ENCODE measurements at regions not wholly inside any gene's neighbourhood (a gene's known extent, or its start where the extent isn't known, plus 50 kb on each side); places are given as distances from the start of the nearest gene placed in this dataset.
A peak's percentile ranks its signal among the peaks of the same experiment; 100 is the strongest.
"Not testable (repeated sequence)": the region's sequence is repeated elsewhere in the genome, so short reads cannot be mapped to it uniquely, and the experiment has no call there.

DNA sequence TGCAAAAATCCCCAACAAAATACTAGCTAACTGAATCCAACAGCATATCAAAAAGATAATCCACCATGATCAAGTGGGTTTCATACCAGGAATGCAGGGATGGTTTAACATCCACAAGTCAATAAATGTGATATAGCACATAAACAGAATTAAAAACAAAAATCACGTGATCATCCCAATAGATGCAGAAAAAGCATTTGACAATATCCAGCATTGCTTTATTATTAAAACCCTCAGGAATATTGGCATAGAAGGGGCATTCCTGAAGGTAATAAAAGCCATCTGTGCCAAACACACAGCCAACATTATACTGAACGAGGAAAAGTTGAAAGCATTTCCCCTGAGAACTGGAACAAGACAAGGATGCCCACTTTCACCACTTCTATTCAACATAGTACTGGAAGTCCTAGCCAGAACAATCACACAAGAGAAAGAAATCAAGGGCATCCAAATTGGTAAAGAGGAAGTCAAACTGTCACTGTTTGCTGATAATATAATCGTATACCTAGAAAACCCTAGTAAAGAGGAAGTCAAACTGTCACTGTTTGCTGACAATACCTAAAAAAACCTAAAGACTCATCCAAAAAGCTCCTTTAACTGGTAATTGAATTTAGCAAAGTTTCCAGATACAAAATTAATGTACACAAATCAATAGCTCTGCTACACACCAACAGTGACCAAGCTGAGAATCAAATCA lies 109.8 kb downstream of the RNASET2 start:
- DNase-seq (ENCODE audit: low read depth): not testable (repeated sequence)

DNA sequence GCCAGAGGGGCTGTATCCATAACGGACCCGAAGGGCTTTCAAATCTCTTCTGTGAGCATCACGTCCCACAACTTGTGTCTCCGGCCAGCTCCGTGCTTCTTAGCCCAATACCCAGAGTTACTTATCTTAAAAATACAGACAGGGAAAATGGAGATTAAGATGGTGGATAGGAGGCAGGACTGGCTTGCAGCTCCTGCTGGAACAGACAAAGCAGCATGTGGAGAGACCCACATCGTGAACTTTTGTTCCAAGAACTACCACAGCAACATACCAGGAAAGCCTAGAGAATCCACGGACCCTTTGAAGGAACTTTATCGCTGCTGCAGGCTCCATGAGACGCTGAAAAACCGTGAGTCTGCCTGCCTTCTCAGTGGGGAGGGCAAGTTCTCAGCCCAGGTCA lies 113.7 kb downstream of the RNASET2 start:
- no peak for DNase-seq (ENCODE audit: low read depth)

DNA sequence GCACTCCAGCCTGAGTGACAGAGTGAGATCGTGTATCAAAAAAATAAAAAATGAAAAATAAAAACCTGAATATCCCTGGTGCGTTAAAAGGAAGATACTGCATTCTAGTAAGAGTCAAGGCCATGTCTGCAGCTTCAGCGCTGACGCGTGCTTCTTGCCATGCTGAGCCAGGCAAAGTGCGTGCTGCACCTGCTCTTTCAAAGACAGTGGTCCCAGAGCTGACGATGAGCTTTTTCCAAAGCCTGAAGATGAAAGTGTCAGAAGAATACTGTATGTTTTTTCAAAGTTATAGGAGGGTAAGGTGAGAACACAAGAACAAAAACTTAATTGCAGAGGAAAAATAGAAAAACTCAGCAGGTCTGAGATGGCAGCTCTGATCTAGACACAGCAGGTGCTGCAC lies 115.1 kb downstream of the RNASET2 start:
- no peak for DNase-seq (ENCODE audit: low read depth)

DNA sequence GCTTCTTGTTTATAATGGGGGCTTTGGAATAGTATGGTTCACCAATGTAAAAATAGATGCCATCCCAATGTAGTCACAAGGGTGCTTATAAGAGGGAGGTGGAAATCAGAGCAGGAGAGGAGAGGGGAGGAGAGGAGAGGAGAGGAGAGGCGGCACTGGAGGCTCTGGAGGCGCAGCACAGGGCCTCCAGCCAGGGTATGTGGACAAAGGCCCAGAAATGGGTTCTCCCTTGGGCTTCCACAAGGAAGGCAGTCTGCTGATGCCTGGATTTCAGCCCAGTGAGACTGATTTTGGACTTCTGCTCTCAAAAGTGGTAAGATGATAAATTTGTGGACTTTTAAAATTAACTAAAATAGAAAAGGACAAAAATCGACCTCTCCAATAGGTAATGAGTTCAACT lies 116.8 kb downstream of the RNASET2 start:
- no peak for DNase-seq (ENCODE audit: low read depth)

DNA sequence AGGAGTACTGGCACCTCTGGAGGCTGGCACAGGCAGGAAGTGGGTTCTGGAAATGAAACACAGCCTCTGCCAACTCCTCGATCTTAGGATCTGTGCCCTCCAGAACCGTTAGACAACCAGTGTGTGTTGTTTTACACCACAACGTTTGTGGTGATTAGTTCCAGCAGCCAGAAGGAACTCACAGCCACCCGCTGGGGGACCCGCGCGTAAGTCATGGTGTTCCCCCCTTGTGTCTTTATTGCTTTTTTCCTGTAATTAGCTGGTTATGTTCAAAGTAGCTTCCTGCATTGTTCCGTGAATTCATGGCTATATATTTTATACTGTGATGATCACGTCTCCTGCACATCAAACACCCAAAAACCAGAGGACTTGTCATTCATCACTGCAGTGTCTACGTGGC lies 117.4 kb downstream of the RNASET2 start:
- no peak for DNase-seq (ENCODE audit: low read depth)

DNA sequence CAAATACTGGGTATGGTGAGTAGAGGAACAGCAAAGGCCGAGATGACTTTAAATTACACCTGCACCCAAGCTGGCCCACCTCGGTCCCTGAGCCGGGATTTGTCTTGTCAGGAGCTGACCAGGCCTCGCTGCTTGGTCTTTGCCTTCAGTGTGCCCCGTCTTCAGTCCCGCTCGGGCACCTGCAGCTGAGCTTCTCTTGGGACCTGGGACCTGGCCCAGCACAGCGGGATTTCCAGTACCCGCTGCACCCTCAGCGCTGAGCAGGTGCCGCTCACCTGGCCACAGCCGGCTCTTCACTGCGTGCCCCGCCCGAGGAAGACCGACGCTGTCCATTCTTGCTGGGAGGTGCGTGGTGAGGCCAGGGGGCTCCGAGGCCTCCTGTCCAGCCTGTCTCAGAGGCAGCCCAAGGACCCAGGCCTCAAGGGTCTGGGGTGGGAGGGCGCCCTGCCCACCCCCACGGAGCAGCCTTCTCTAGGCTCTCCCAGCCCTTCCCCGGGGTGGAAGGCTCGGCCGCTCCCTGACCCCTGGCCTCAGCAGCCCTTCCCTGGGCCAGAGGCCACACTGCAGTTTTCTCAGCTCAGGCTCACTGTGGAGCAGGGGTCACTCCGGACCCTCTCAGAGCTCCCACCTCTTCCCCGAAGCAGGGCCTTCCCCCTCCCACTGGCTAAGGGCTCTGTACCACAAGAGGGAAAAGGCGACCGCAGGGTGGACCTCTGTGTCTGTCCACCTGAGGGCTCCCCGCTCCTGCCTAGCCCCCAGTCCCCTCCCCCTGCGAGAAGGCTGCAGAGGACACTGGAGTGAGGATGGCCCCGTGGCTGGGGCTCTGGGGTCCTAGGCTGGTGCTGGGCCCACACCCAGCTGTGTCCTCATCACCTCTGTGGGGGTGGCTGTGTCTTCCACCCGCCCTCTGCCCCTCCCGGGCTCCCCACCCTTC lies 119.3 kb downstream of the RNASET2 start:
- no peak for DNase-seq (ENCODE audit: low read depth)

DNA sequence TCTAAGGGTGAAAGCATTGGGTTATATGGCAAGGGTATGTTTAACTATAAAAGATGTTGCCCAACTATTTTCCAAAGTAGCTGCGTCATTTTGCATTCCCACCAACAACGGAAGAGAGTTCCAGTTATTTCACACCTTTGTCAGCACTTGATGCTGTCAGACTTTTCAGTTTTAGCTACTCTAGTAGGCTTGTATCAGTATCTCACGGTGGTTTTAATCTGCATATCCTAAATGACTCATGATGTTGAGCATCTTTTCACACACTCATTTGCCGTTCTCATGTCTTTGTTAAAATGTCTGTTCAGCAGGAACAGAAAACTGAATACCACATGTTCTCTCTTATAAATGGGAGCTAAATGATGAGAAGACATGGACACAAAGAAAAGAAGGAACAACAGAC lies 122.3 kb downstream of the RNASET2 start:
- DNase-seq (ENCODE audit: low read depth): no peak

DNA sequence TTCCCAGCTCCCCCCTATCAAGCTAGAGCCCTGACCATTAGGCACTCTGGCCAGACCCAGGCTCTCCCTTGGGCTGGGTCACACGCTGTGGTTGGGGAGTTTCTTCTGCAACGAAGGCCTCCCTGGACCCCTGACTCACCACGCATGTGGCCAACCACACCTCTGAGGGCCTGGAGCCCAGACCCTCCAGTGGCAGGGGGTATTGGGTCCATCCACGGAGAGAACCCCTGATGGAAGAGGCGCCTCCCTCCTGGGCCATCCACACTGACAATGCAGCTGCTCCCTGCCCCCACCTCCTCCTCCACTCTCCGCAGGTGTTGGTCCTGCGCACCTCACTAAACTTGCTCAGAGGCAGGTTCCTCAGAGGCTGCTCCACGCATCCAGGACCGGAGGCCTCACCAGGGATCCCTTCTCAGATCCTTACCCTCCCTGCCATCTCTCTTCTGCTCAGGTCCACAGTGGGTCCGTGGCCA lies 125.4 kb downstream of the RNASET2 start:
- no peak for DNase-seq (ENCODE audit: low read depth)

DNA sequence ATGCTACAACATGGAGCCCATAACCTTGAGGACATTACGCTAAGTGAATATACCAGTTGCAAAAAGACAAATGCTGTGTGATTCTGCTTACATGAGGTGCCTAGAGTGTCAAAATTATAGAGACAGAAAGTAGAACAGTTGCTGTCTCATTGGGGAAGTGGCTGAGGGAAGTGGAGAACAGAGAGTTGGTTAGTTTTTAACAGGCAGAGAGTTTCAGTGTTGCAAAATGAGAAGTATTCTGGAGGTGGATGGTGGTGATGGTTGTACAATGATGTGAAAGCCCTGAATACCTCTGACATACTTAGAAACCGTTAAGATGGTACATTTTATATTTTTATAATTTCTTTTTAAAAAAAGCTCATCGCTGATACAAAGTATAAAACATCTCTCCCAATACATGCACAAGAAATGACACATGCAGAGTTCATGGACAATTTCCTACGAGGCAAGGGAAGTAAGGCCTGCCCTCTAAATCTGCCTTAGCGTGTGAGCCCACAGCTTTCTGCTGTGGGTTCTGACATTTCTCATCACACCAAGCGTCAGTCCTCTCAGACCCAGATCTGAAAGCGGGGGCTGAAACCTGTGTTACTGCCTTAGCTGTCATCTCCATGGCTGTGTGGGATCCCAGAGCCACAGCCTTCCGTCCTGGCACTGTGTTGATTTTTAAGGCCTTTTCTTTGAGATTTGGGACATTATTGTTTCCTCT lies 126.0 kb downstream of the RNASET2 start:
- DNase-seq (ENCODE audit: low read depth): no peak

DNA sequence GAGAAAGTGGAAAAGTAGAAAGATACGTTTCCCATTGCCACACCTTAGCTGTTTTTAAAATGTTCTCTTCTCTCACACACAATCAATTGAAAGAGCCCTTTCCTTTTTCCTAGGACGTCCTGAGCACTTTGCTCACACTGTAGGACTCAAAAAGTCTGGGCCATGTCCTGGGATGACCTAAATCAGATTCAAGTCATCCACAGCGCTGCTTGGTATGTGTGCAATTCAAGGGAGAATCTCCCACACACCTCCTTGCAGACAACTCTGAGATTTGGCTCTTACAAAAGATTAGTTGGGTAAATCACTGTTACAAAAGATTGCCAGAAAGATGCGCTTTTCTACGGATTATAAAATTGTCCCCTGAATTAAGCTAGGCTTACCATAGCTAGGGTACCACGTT lies 130.1 kb downstream of the RNASET2 start:
- DNase-seq (ENCODE audit: low read depth): peak; percentile 3

DNA sequence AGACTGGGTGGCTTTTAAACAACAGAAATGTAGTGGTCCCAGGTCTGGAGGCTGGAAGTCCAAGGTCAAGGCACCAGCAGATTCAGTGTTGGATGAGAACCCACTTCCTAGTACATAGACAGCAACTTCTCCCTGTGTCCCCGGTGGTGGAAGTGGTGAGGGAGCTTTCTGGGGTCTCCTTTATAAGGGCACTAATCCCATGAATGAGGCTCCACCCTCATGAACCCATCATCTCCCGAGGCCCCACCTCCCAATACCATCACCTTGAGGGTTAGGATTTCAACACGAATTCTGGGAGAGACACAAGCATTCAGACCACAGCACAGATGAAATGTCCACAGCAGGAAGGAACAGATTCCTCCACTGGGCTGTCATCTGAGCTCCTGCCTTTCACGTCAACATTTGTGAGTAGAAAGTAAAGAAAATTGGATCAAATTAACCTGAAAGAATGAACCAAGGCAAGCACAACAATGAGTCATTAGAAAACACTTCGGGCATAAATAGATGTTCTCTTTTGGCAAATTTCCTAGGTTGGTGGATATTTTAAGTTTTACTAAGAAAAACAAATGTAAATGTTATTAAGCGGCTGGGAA lies 130.7 kb downstream of the RNASET2 start:
- peak; percentile 21 for DNase-seq (ENCODE audit: low read depth)

DNA sequence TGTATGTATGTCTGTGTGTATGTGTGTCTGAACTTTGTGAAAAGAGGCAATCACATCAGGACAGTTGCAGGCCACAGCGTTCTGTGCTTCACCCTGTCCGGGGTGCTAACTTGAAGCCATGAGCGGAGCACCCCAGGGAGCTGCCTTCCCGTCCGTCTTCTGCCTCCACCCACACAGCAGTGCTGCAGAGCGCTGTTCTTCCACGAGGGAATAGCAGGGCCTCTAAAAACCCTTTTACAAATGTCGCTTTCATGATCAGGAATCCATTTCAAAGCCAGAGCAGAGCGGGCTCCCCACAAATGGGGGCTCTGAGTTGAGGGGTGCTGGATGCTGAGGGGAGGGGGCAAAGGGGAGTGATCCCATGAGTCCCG lies 131.5 kb downstream of the RNASET2 start:
- DNase-seq (ENCODE audit: low read depth): no peak

DNA sequence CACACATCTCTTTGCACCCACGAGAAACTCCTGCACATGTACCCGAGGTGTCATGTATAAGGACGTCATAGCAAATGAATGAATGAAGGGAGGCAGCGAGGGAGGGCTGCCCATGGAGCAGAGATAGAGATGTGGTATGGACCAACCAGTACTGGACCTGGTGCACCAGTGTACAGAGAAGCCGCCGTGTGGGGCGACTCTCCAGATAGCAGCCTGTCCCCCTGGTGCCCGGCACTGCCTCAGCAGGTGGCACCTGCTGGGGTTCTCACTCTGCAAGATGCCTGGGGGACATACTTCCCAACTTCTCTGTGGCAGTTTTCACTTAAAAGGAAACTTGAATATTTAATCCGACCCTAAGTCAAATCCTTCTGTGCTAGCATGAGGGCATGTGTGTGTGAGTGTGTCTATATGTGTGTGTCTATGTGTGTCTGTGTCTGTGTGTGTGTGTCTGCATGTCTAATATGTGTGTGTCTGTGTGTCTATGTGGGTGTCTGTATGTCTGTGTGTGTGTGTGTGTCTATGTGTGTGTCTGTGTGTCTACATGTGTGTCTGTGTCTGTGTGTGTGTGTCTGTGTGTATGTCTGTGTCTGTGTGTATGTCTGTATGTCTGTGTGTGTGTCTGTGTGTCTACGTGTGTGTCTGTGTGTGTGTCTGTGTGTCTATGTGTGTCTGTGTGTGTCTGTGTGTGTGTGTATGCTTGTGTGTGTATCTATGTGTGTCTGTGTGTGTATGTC lies 132.0 kb downstream of the RNASET2 start:
- no peak for DNase-seq (ENCODE audit: low read depth)

DNA sequence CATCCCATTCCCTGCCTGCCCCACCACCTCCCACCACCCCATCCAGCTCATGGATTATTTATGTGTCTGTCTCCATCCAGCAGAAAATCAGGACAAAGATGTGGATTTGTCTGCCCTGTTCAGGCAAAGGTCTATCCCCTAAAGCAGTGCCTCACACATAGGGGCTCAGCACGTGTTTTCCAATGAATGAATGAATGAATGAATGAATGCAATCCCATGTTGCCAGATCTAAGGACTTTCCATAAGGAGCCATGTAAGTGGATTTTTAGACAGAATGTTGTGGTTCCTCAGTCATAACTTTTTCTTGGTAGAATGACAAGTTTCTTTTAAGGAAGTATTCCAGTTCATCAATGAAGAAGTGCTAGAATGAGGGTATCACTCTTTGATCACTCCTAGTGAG lies 133.7 kb downstream of the RNASET2 start:
- DNase-seq (ENCODE audit: low read depth): no peak

DNA sequence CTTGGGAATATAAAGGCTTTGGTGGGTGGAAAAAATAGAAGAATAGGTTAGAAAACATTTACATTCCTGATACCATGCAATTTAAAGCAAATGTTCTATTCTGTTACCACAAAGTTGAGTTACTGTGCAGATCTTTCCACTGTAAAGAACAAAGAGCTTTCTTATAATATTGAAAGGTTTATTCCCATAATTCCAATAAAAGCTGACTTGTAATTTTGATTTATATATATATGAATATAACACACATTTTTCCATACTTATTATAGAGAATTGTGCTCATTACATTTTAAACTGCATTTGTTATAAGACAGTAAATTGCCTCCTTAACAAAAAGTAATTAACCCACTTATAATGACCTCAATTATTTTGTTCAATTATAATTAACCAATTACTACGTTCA lies 135.9 kb downstream of the RNASET2 start:
- DNase-seq (ENCODE audit: low read depth): no peak

DNA sequence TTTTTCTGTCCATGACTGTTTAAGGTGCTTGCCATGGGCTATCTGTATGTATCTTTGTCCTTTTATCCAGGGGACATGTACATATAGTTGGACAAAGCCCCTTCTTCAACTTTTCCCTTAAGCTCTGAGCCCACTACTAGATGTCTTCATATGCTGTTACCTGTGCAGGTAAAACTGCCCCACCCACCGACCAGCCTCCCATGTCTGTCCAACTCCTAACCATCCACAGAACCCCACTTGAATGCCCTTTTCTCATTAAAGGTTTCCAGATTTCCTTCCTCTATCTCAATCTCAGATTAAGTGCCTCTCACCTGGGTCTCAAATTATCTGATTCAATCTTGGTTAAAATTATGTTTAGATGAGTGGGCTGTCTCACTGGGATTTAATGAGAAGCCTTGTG lies 136.3 kb downstream of the RNASET2 start:
- no peak for DNase-seq (ENCODE audit: low read depth)

DNA sequence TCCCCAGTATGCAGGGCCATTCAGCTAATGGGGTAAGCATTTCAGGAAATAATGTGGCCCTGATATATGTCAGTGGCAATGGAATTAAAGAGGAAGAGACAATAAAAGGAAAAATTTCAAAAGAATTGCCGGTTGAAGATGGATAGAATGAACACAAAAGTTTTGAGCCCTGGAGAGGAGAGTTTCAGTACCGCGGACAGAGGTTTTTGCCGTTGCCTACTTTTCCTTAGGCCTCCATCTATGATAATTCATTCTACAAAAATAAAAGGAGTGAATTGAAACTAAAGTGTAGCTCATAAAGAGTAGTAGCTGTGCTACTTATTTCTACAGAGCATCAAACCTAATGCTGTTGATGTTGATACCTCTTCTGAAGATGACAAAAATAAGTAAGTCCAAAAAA lies 140.7 kb downstream of the RNASET2 start:
- DNase-seq (ENCODE audit: low read depth): peak; percentile 26

DNA sequence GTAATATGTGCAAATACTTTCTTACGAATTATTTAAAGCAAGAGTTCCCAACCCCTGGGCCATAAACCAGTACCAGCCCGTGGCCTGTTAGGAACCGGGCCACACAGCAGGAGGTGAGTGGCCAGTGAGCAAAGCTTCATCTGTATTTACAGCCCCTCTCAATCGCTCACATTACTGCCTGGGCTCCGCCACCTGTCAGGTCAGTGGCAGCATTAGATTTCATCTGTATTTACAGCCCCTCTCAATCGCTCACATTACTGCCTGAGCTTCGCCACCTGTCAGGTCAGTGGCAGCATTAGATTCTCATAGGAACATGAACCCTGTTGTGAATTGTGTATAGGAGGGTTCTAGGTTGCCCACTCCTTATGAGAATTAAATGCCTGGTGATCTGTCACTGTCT lies 142.0 kb downstream of the RNASET2 start:
- no peak for DNase-seq (ENCODE audit: low read depth)

DNA sequence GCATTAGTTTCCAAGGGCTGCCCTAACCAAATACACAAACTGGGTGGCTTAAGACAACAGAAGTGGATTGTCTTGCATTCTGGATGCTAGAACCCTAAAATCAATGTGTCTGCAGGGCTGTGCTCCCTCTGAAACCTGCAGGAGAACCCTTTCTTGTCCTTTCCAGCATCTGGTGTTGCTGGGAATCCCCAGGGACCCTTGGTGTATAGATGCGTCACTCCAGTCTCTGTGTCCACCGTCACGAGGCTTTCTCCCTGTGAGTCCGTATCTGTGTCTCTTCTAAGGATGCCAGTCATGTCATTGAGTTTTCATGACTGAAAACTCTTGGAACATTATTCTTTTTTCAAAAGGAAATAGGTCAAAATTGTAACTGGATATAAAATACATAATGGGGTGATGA lies 142.9 kb downstream of the RNASET2 start:
- DNase-seq (ENCODE audit: low read depth): no peak

DNA sequence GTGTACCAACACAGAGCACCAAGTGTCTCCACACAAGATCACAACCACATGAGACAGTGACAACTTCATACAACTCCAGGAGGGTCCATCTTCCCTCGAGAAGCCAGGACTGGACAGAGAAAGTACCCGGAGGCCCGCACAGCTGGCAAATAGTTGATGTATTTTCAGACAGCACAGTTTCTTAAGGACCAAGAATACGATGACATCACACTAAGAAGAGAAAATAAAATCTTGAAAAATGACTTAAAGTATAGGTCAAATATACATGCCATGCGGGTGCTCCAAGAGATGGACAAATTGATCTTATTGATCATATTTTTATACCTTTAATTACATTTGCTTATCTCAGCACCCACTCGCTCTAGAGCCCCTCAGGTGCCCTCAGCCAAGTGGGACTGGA lies 145.5 kb downstream of the RNASET2 start:
- no peak for DNase-seq (ENCODE audit: low read depth)

DNA sequence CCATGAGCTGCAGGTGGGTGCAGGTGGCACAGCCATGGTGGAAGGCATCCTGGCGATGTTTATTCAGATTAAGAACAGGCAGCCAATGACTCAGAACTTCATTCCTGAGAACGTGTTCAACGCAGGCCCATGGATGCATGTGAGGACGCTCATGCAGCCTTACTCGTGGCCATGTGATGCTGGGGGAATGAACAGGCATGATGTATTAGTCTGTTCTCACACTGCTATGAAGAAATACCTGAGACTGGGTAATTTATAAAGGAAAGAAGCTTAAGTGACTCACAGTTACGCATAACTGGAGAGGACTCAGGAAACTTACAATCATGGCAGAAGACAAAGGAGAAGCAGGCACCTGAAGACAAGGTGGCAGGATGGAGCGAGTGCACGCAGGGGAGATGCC lies 146.6 kb downstream of the RNASET2 start:
- no peak for DNase-seq (ENCODE audit: low read depth)
